Thyroid gland (tissue), 4 donors: ENCODE measurements at regions not wholly inside any gene's neighbourhood (a gene's known extent, or its start where the extent isn't known, plus 50 kb on each side); places are given as distances from the start of the nearest gene placed in this dataset.
"Not testable (repeated sequence)": the region's sequence is repeated elsewhere in the genome, so short reads cannot be mapped to it uniquely, and the experiment has no call there.

Source experiments
- DNase-seq, 2 donors: peaks; one replicate each; pipeline ENCODE4 v3.0.0-alpha.2; 2019
- H3K27ac ChIP-seq, 3 donors: fragments of 200-600 bp; sonication (generic); 1 replicate in 2 of 3; 2 replicates in 1 of 3; pipeline ENCODE4 v1.5.1; 2016 to 2019; ENCODE audit warnings: mild to moderate bottlenecking in 1 of 3, moderate library complexity in 1 of 3
- H3K27me3 ChIP-seq: fragments of 200-600 bp; sonication (generic); one replicate; pipeline ENCODE4 v1.5.1; 2019
- H3K36me3 ChIP-seq, 2 donors: fragments of 200-600 bp; sonication (generic); one replicate each; pipeline ENCODE4 v1.5.1; 2016 to 2019
- H3K4me1 ChIP-seq, 2 donors: fragments of 200-600 bp; sonication (generic); one replicate each; pipeline ENCODE4 v1.5.1; 2017 to 2019
- H3K4me3 ChIP-seq, 3 donors: fragments of 200-600 bp; sonication (generic); replicated peaks in 1 of 3; 1 replicate in 2 of 3; 2 replicates in 1 of 3; pipeline ENCODE4 v1.5.1; 2016; ENCODE audit warnings: mild to moderate bottlenecking in 1 of 3
- H3K9me3 ChIP-seq: fragments of 200-600 bp; sonication (generic); one replicate; pipeline ENCODE4 v1.5.1; 2017
- POLR2A ChIP-seq, 2 donors: fragments of 450-650 bp; IDR thresholded peaks; one replicate each; pipeline ENCODE4 v1.6.1; 2017; ENCODE audit warnings: antibody characterized with exemption in 2 of 2, mild to moderate bottlenecking in 2 of 2, moderate library complexity in 1 of 2
- WGBS, 2 donors: methylation state at CpG; one replicate each; pipeline ENCODE4 v1.1.5; 2017; 5-methylcytosine and 5-hydroxymethylcytosine counted together
- intact Hi-C: fragments of 100-400 bp; cut with DNase I; formaldehyde crosslinking; loops from one replicate; pipeline ENCODE4 v1.15.1; 2023
- TF ChIP-seq, protein P1 (sequence below), 6 experiments: fragments of 200-600 bp in 3 of 6; fragments of 450-650 bp in 3 of 6; sonication (generic) in 3 of 6; IDR thresholded peaks; one replicate each; pipeline ENCODE4 v1.5.1; 2016 to 2019; ENCODE audit warnings: antibody characterized with exemption in 6 of 6, mild to moderate bottlenecking in 2 of 6, inconsistent platforms in 1 of 6, moderate library complexity in 1 of 6

DNA sequence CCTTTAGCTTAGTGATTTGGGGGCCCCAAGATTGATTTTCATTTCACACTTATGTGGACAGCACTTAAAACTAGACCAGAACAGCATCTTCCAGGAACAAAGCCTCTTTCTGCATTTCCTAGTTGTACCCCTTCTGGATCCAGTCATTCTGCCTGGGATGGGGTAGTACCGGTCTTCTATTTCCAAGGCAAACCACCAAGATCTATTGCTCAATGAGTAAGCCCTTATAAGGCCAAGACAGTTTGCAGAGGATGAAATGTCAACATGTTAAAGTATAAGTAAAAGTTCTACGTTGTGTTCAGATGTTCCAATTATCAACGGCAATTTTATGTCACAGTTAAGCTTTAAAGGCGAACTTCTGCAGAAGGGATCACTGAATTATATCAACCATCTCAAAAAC, 106.9 kb upstream of the ZNF746 start:
- Histone ChIP-seq H3K27ac (no peak overlapping the region), H3K9me3 (no peaks in the 10 kb centered on the region), H3K27me3 (no peaks in the 10 kb centered on the region), H3K36me3 (peaks cover 9 to 12% of the 10 kb centered on the region in 2 donors), H3K4me1 (no peaks in the 10 kb centered on the region), H3K4me3 (no peak overlapping the region)
- no peak for DNase-seq
- 90 to 96% methylated on average over 4 of the region's 4 CpGs for WGBS, 2 donors
- no peak for TF ChIP-seq POLR2A (IDR thresholded peaks at IDR 0.05)
- TF ChIP-seq, protein P1, sequence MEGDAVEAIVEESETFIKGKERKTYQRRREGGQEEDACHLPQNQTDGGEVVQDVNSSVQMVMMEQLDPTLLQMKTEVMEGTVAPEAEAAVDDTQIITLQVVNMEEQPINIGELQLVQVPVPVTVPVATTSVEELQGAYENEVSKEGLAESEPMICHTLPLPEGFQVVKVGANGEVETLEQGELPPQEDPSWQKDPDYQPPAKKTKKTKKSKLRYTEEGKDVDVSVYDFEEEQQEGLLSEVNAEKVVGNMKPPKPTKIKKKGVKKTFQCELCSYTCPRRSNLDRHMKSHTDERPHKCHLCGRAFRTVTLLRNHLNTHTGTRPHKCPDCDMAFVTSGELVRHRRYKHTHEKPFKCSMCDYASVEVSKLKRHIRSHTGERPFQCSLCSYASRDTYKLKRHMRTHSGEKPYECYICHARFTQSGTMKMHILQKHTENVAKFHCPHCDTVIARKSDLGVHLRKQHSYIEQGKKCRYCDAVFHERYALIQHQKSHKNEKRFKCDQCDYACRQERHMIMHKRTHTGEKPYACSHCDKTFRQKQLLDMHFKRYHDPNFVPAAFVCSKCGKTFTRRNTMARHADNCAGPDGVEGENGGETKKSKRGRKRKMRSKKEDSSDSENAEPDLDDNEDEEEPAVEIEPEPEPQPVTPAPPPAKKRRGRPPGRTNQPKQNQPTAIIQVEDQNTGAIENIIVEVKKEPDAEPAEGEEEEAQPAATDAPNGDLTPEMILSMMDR (IDR thresholded peaks at IDR 0.05) = no peak
- intact Hi-C loops = no loop called here

DNA sequence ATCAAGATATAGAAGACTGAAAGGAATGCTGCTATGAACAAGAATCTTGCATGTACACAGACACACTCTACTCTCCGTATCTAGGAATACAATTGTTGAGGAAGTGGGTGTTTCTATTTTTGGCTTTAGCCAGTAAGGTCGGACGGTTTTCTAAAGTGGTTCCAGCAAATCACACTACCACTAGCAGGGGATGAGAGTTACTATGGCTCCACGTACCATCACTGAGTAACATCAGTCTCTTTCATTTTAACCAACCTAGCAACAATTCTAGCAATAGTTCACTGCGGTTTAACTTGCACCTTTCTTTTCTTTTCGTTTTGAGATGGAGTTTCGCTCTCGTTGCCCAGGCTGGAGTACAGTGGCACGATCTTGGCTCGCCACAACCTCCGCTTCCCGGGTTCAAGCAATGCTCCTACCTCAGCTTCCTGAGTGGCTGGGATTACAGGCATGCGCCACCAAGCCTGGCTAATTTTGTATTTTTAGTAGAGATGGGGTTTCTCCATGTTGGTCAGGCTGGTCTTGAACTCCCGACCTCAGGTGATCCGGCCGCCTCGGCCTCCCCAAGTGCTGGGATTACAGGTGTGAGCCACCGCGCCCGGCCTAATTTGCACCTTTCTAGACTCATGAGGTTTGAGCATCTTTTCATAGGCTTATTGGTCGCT, 103.2 kb upstream of the ZNF746 start:
- peaks cover 9 to 12% of the 10 kb centered on the region in 2 donors for H3K36me3 ChIP-seq
- DNase-seq, H3K4me1 ChIP-seq, H3K27me3 ChIP-seq, H3K9me3 ChIP-seq, H3K27ac ChIP-seq, intact Hi-C loops, H3K4me3 ChIP-seq: not testable (repeated sequence)
- 90 to 94% methylated on average over 21 of the region's 21 CpGs for WGBS, 2 donors

DNA sequence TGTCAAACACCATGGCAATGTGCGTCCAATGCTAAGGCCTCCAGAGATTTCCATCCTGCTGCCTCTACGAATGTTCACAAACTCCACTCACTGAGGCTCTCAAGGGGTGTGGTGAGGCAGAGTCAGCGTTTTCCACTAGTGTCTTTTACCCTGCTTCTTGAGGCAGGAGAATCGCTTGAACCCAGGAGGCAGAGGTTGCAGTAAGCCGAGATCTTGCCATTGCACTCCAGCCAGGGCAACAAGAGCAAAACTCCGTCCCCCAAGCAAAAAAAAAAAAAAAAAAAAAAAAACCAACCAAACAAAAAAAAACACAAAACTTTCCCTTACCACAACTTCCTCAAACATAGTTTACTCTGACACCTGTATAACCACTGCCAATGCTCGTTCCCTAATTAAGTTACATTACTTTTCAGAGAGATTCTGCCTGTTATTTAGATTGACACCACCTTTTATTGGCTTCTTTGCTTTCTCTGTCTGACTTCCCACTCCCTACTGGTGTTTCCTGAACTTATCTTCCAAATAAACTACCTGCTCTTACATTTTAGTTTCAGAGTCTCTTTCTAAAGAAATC, 102.1 kb upstream of the ZNF746 start:
- TF ChIP-seq, protein P1 (IDR thresholded peaks at IDR 0.05) = no peak
- TF ChIP-seq POLR2A (IDR thresholded peaks at IDR 0.05) = no peak
- no peak for DNase-seq
- no peaks in the 10 kb centered on the region for H3K27me3 ChIP-seq
- H3K4me1 ChIP-seq = peaks cover 0 to 5% of the 10 kb centered on the region in 2 donors
- no peak overlapping the region for H3K27ac ChIP-seq
- intact Hi-C loops = no loop called here
- no peaks in the 10 kb centered on the region for H3K9me3 ChIP-seq
- peaks cover 9 to 12% of the 10 kb centered on the region in 2 donors for H3K36me3 ChIP-seq
- 83 to 84% methylated on average over 7 of the region's 7 CpGs for WGBS, 2 donors
- H3K4me3 ChIP-seq = no peak overlapping the region

DNA sequence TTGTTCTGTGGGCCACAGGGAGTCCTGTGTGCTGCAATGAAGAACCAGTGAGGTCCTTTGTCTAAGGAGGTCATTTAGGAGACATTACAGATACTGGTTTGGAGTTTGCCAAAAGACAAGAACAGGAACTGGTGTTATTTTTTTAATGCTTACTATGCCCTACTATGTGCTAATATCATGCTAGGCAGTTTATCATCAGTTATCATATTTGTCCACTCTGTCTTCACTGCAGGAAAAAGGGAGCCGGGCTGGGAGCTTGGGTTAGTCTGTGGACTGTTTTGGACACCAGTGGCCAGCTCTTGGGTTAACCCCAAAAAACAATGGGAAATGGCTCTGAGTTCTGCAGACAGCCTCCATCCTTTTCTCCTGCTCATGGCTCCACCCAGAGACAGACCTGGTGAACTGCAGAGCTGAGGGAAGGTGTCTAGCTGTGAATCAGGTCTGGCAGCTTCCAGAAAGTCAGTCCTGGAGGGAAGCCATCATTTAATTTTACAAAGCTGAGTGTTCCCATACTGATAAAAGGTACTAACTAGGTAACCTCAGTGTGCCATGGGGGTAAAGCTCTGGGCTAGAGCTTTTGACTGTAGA, 101.2 kb upstream of the ZNF746 start:
- no peaks in the 10 kb centered on the region for H3K9me3 ChIP-seq
- peaks cover 9 to 12% of the 10 kb centered on the region in 2 donors for H3K36me3 ChIP-seq
- intact Hi-C loops = no loop called here
- DNase-seq = no peak
- no peak overlapping the region for H3K4me3 ChIP-seq
- peaks cover 0 to 5% of the 10 kb centered on the region in 2 donors for H3K4me1 ChIP-seq
- TF ChIP-seq, protein P1 (IDR thresholded peaks at IDR 0.05) = peak in 1 of 6 experiments; percentile 22
- no peak for TF ChIP-seq POLR2A (IDR thresholded peaks at IDR 0.05)
- no peak overlapping the region for H3K27ac ChIP-seq
- 95 to 100% methylated on average over 1 of the region's 1 CpG for WGBS, 2 donors
- no peaks in the 10 kb centered on the region for H3K27me3 ChIP-seq

DNA sequence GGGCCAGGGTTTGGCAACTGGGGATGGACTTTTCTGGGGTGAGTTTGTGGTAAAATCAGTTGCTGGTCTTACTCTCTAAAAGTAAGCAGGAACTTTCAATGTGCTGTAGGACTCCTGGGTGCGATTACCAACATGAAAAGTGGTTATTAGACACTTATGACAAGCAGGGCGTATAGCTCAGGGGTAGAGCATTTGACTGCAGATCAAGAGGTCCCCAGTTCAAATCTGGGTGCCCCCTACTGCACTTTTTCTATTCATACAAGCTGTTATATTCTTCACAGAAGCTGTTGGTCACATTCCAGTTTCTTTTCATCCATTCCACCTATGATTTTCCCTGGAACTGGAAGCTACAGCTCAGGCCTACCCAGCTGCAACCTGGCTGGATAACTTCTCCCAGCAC, 100.2 kb upstream of the ZNF746 start:
- DNase-seq, H3K9me3 ChIP-seq, H3K27me3 ChIP-seq, intact Hi-C loops, H3K27ac ChIP-seq, H3K4me1 ChIP-seq, H3K4me3 ChIP-seq: not testable (repeated sequence)
- 92 to 100% methylated on average over 2 of the region's 2 CpGs for WGBS, 2 donors
- peaks cover 9 to 14% of the 10 kb centered on the region in 2 donors for H3K36me3 ChIP-seq

DNA sequence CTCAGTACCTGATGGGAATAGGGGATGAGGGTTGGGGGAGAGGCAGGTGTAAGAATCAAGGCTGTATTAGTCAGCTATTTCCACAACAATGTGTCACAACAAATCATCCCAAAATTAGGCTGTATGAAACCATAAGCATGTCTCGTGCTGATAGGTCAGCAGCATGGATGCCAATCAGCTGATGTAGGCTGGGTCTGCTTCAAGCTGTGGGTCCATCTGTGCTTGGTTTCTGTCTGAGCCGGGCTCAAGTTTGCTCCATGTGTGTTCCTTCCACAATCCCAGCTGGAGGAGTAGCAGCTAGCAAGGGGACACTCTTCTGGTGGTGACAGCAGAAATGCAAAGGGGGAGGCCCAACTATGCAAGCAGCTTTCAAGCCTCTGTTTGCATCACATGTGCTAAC, 97.9 kb upstream of the ZNF746 start:
- Histone ChIP-seq H3K4me1 (peaks cover 0 to 5% of the 10 kb centered on the region in 2 donors), H3K27me3 (no peaks in the 10 kb centered on the region), H3K27ac (no peak overlapping the region), H3K36me3 (peaks cover 0 to 4% of the 10 kb centered on the region in 2 donors), H3K4me3 (no peak overlapping the region), H3K9me3 (no peaks in the 10 kb centered on the region)
- no peak for TF ChIP-seq POLR2A (IDR thresholded peaks at IDR 0.05)
- TF ChIP-seq, protein P1 (IDR thresholded peaks at IDR 0.05) = no peak
- WGBS, 2 donors = 95 to 97% methylated on average over 2 of the region's 2 CpGs
- intact Hi-C loops = no loop called here
- no peak for DNase-seq
